GM23338 (cell line): ENCODE measurements at regions not wholly inside any gene's neighbourhood (a gene's known extent, or its start where the extent isn't known, plus 50 kb on each side); places are given as distances from the start of the nearest gene placed in this dataset.

ENCODE experiments used
- ATAC-seq: fragments of 200-7000 bp; cut with Tn5 transposase; 3 replicates; pipeline ENCODE4 v1.9.1; 2020
- DNase-seq: peaks from one replicate; pipeline ENCODE4 v3.0.0-alpha.2; 2015; ENCODE audit warnings: low spot score
- H2AFZ ChIP-seq: fragments of 200-600 bp; sonication (generic); 2 replicates; pipeline ENCODE4 v1.8.0; 2016; ENCODE audit warnings: antibody characterized with exemption, mild to moderate bottlenecking, moderate library complexity
- H3F3A ChIP-seq: fragments of 200-600 bp; sonication (generic); replicated peaks from 2 replicates; pipeline ENCODE4 v1.8.0; 2017; ENCODE audit warnings: antibody characterized with exemption, mixed run types, low read depth
- H3K27ac ChIP-seq: fragments of 200-600 bp; sonication (generic); 2 replicates; pipeline ENCODE4 v1.6.1; 2016; ENCODE audit warnings: low read depth
- H3K27me3 ChIP-seq: fragments of 200-600 bp; sonication (generic); 2 replicates; pipeline ENCODE4 v1.8.0; 2016; ENCODE audit warnings: mild to moderate bottlenecking, mixed run types, moderate library complexity; ENCODE audit not compliant: insufficient read depth
- H3K36me3 ChIP-seq: fragments of 200-600 bp; sonication (generic); 2 replicates; pipeline ENCODE4 v1.8.0; 2016; ENCODE audit warnings: mild to moderate bottlenecking; ENCODE audit not compliant: insufficient read depth
- H3K4me1 ChIP-seq: fragments of 200-600 bp; sonication (generic); 2 replicates; pipeline ENCODE4 v1.8.0; 2016; ENCODE audit warnings: mild to moderate bottlenecking, moderate library complexity; ENCODE audit not compliant: insufficient read depth
- H3K4me2 ChIP-seq: fragments of 200-600 bp; sonication (generic); 2 replicates; pipeline ENCODE4 v1.7.1; 2017; ENCODE audit warnings: mixed run types
- H3K4me3 ChIP-seq: fragments of 200-600 bp; sonication (generic); 2 replicates; pipeline ENCODE4 v1.6.1; 2016; ENCODE audit warnings: mixed run types
- H3K79me2 ChIP-seq: fragments of 200-600 bp; sonication (generic); replicated peaks from 2 replicates; pipeline ENCODE4 v1.8.0; 2017; ENCODE audit warnings: mild to moderate bottlenecking; ENCODE audit not compliant: insufficient read depth
- H3K9me2 ChIP-seq: fragments of 200-600 bp; sonication (generic); 2 replicates; pipeline ENCODE4 v1.8.0; 2017; ENCODE audit not compliant: insufficient read depth
- H4K20me1 ChIP-seq: fragments of 200-600 bp; sonication (generic); replicated peaks from 2 replicates; pipeline ENCODE4 v1.8.0; 2017; ENCODE audit warnings: mild to moderate bottlenecking; ENCODE audit not compliant: insufficient read depth
- H3K27ac Mint-ChIP-seq: 2 replicates; pipeline ENCODE4 v1.8.0; 2020; ENCODE audit warnings: inconsistent platforms, mild to moderate bottlenecking, moderate library complexity, mixed read lengths
- H3K27me3 Mint-ChIP-seq: 3 replicates; pipeline ENCODE4 v1.8.0; 2022; ENCODE audit warnings: low read depth, mild to moderate bottlenecking, moderate library complexity, mixed read lengths, inconsistent platforms; ENCODE audit not compliant: insufficient read depth, poor library complexity
- H3K36me3 Mint-ChIP-seq: 3 replicates; pipeline ENCODE4 v1.8.0; 2021; ENCODE audit warnings: low read depth, mild to moderate bottlenecking, inconsistent platforms, moderate library complexity, mixed read lengths
- H3K4me1 Mint-ChIP-seq: 3 replicates; pipeline ENCODE4 v1.8.0; 2020; ENCODE audit warnings: mild to moderate bottlenecking, inconsistent platforms, mixed read lengths
- H3K4me3 Mint-ChIP-seq: 3 replicates; pipeline ENCODE4 v1.8.0; 2021; ENCODE audit warnings: moderate library complexity, mild to moderate bottlenecking, inconsistent platforms, mixed read lengths
- H3K9me3 Mint-ChIP-seq: 3 replicates; pipeline ENCODE4 v1.8.0; 2020; ENCODE audit warnings: moderate library complexity, mild to moderate bottlenecking, inconsistent platforms, mixed read lengths
- CREB1 ChIP-seq: fragments of 250-450 bp; sonication (Bioruptor Pico); IDR thresholded peaks from 2 replicates; pipeline ENCODE4 v1.5.0; 2020; ENCODE audit warnings: low read depth, mild to moderate bottlenecking, moderate library complexity
- CTCF ChIP-seq, 2 experiments: fragments of 200-600 bp in 1 of 2; sonication (generic) in 1 of 2; conservative IDR thresholded peaks; 2 replicates each; pipeline versions ENCODE4 v1.5.1 to v1.6.1; 2016 to 2017; ENCODE audit warnings: antibody characterized with exemption in 2 of 2, low read depth in 2 of 2, mild to moderate bottlenecking in 2 of 2, moderate library complexity in 1 of 2
- ETS1 ChIP-seq: IDR thresholded peaks from 2 replicates; pipeline ENCODE4 v1.6.1; 2016; ENCODE audit warnings: antibody characterized with exemption
- EZH2 ChIP-seq: fragments of 200-600 bp; sonication (generic); IDR thresholded peaks from one replicate; pipeline ENCODE4 v1.8.0; 2017; ENCODE audit warnings: antibody characterized with exemption, mild to moderate bottlenecking, low read depth; ENCODE audit not compliant: unreplicated experiment
- EZH2phosphoT487 ChIP-seq: fragments of 200-600 bp; sonication (generic); IDR thresholded peaks from one replicate; pipeline ENCODE4 v1.8.1; 2018; ENCODE audit warnings: antibody characterized with exemption; ENCODE audit not compliant: unreplicated experiment
- JUNB ChIP-seq: IDR thresholded peaks from one replicate; pipeline ENCODE4 v1.6.1; 2016; ENCODE audit warnings: antibody characterized with exemption; ENCODE audit not compliant: unreplicated experiment
- NANOG ChIP-seq: IDR thresholded peaks from 2 replicates; pipeline ENCODE4 v1.6.1; 2016; ENCODE audit warnings: antibody characterized with exemption, borderline replicate concordance
- POLR2AphosphoS5 ChIP-seq: IDR thresholded peaks from 2 replicates; pipeline ENCODE4 v1.6.1; 2016; ENCODE audit warnings: antibody characterized with exemption, low read depth
- REST ChIP-seq: IDR thresholded peaks from one replicate; pipeline ENCODE4 v1.6.1; 2018; ENCODE audit warnings: antibody characterized with exemption; ENCODE audit not compliant: unreplicated experiment
- STAT1 ChIP-seq: IDR thresholded peaks from one replicate; pipeline ENCODE4 v1.6.1; 2016; ENCODE audit warnings: antibody characterized with exemption; ENCODE audit not compliant: unreplicated experiment
- ZNF114 ChIP-seq: fragments of 250-450 bp; sonication (Bioruptor Pico); IDR thresholded peaks from 2 replicates; pipeline ENCODE4 v1.5.0; 2020; ENCODE audit warnings: mild to moderate bottlenecking, moderate library complexity
- ZNF331 ChIP-seq: fragments of 250-450 bp; sonication (Bioruptor Pico); IDR thresholded peaks from 2 replicates; pipeline ENCODE4 v1.5.0; 2020; ENCODE audit warnings: low read depth, mild to moderate bottlenecking, moderate library complexity
- ZNF462 ChIP-seq: fragments of 250-450 bp; sonication (Bioruptor Pico); IDR thresholded peaks from 2 replicates; pipeline ENCODE4 v1.5.0; 2020; ENCODE audit warnings: mild to moderate bottlenecking, moderate library complexity

- Histone ChIP-seq H3K4me2 (no peak overlapping the region), H2AFZ (no peak overlapping the region), H4K20me1 (no peaks in the 10 kb centered on the region), H3K36me3 (peaks cover 6% of the 10 kb centered on the region), H3K9me2 (no peaks in the 10 kb centered on the region), H3F3A (no peaks in the 10 kb centered on the region), H3K4me3 (no peak overlapping the region), H3K27me3 (no peaks in the 10 kb centered on the region), H3K79me2 (no peaks in the 10 kb centered on the region), H3K27ac (no peak overlapping the region), H3K4me1 (no peaks in the 10 kb centered on the region)
- ATAC-seq (no peak), DNase-seq (no peak)
- Mint-ChIP-seq H3K4me1 (no peaks in the 10 kb centered on the region), H3K36me3 (peaks cover 49% of the 10 kb centered on the region), H3K4me3 (no peak overlapping the region), H3K27me3 (peaks cover 3% of the 10 kb centered on the region), H3K9me3 (peaks cover 98% of the 10 kb centered on the region), H3K27ac (no peak overlapping the region)
- TF ChIP-seq ETS1: no peak
- TF ChIP-seq ZNF331 (CRISPR knock-in tag): no peak
- no peak for TF ChIP-seq STAT1
- no peak for TF ChIP-seq POLR2AphosphoS5
- no peak for TF ChIP-seq REST
- TF ChIP-seq NANOG: no peak
- no peak for TF ChIP-seq CREB1 (CRISPR knock-in tag)
- no peak for TF ChIP-seq ZNF114 (CRISPR knock-in tag)
- TF ChIP-seq CTCF (conservative IDR thresholded peaks at IDR 0.05; ENCODE audit: low read depth in 2 of 2): no peak
- no peak for TF ChIP-seq EZH2phosphoT487
- no peak for TF ChIP-seq JUNB
- no peak for TF ChIP-seq ZNF462 (CRISPR knock-in tag)
- TF ChIP-seq EZH2: no peak
These were observed 780.6 kb upstream of the SALL3 start for GRCh38 chr18:78199002-78199401.
